ENCODE measurements at regions not wholly inside any gene's neighbourhood (a gene's known extent, or its start where the extent isn't known, plus 50 kb on each side); places are given as distances from the start of the nearest gene placed in this dataset.

DNA sequence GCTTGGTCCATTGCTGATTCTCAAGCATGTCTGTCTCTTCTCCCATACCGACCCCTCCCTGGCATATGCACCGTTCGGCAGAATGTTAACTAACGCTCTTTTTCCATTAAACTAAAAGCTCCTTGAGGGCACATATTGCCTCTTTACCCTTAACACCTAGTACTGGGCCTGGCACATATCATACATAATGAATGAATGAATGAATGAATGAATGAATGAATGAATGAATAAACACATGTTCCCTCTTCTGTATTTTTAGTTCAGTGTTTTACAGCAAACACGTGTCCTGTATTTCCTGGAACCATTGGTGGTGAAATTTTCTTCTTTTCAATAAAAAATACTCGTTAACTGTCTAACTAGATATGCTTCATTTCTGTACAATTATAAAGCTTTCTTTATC is 174.4 kb upstream of the DTNBP1 start:
- H4K8ac ChIP-seq (ENCODE audit: low read length) = no peak overlapping the region
- DNase-seq = no peak
- H3K27ac ChIP-seq (ENCODE audit: low read length, poor library complexity, severe bottlenecking) = no peak overlapping the region
- peaks cover 0 to 8% of the 10 kb centered on the region in 2 experiments for H3K27me3 ChIP-seq (ENCODE audit: control insufficient read depth in 1 of 2, insufficient read depth in 1 of 2, low read length in 2 of 2)
- no peaks in the 10 kb centered on the region for H3K9me3 ChIP-seq (ENCODE audit: control insufficient read depth, low read length)
- no peak overlapping the region for H3K9ac ChIP-seq (ENCODE audit: low read length)
- H3K23ac ChIP-seq (ENCODE audit: low read length in 2 of 2) = no peak overlapping the region
- WGBS = 90% methylated on average over 3 of the region's 6 CpGs
- H2BK15ac ChIP-seq (ENCODE audit: low read depth, poor library complexity, severe bottlenecking) = no peak overlapping the region
- no peak overlapping the region for H2BK12ac ChIP-seq (ENCODE audit: low read length in 2 of 2)
- H3K4me1 ChIP-seq (ENCODE audit: control insufficient read depth, insufficient read depth, low read depth, low read length) = no peaks in the 10 kb centered on the region
- no peak overlapping the region for H2AFZ ChIP-seq (ENCODE audit: low read depth, low read length)
- H3K14ac ChIP-seq (ENCODE audit: low read length in 2 of 2) = no peak overlapping the region
- H3K18ac ChIP-seq (ENCODE audit: low read depth in 1 of 2, low read length in 2 of 2) = no peak overlapping the region
- no peak overlapping the region for H4K91ac ChIP-seq (ENCODE audit: low read length)
- no peak overlapping the region for H3K4ac ChIP-seq (ENCODE audit: low read depth in 1 of 2, low read length in 2 of 2)
- no peak overlapping the region for H3K4me2 ChIP-seq (ENCODE audit: low read length, poor library complexity, severe bottlenecking)
- H2BK5ac ChIP-seq (ENCODE audit: low read depth, low read length, poor library complexity, severe bottlenecking) = no peak overlapping the region
- H3K36me3 ChIP-seq (ENCODE audit: control insufficient read depth in 1 of 2, insufficient read depth in 2 of 2, low read depth in 1 of 2, low read length in 2 of 2) = no peaks in the 10 kb centered on the region
- H3K4me3 ChIP-seq (ENCODE audit: insufficient read depth in 1 of 2, low read depth in 1 of 2, low read length in 2 of 2) = no peak overlapping the region
- no peak overlapping the region for H2AK5ac ChIP-seq (ENCODE audit: low read length, severe bottlenecking)
- no peak overlapping the region for H2BK120ac ChIP-seq (ENCODE audit: low read depth, low read length)
- H3K79me1 ChIP-seq (replicated peaks; ENCODE audit: low read length, poor library complexity, severe bottlenecking) = no peaks in the 10 kb centered on the region

GRCh38 chr6:15832841-15833240 is 170.0 kb upstream of the DTNBP1 start:
- no peak overlapping the region for H2AK5ac ChIP-seq (ENCODE audit: low read length, severe bottlenecking)
- no CpG with 5 or more reads among the region's 1 CpG for WGBS
- no peak overlapping the region for H3K27ac ChIP-seq (ENCODE audit: low read length, poor library complexity, severe bottlenecking)
- no peak overlapping the region for H2AFZ ChIP-seq (ENCODE audit: low read depth, low read length)
- no peak overlapping the region for H3K9ac ChIP-seq (ENCODE audit: low read length)
- no peaks in the 10 kb centered on the region for H3K4me1 ChIP-seq (ENCODE audit: control insufficient read depth, insufficient read depth, low read depth, low read length)
- H3K4ac ChIP-seq (ENCODE audit: low read depth in 1 of 2, low read length in 2 of 2) = no peak overlapping the region
- no peak overlapping the region for H2BK120ac ChIP-seq (ENCODE audit: low read depth, low read length)
- H2BK15ac ChIP-seq (ENCODE audit: low read depth, poor library complexity, severe bottlenecking) = no peak overlapping the region
- no peaks in the 10 kb centered on the region for H3K36me3 ChIP-seq (ENCODE audit: control insufficient read depth in 1 of 2, insufficient read depth in 2 of 2, low read depth in 1 of 2, low read length in 2 of 2)
- H3K14ac ChIP-seq (ENCODE audit: low read length in 2 of 2) = no peak overlapping the region
- H3K23ac ChIP-seq (ENCODE audit: low read length in 2 of 2) = no peak overlapping the region
- DNase-seq = no peak
- H3K4me2 ChIP-seq (ENCODE audit: low read length, poor library complexity, severe bottlenecking) = no peak overlapping the region
- no peak overlapping the region for H4K91ac ChIP-seq (ENCODE audit: low read length)
- H3K27me3 ChIP-seq (ENCODE audit: control insufficient read depth in 1 of 2, insufficient read depth in 1 of 2, low read length in 2 of 2) = peaks cover 0 to 8% of the 10 kb centered on the region in 2 experiments
- H3K79me1 ChIP-seq (replicated peaks; ENCODE audit: low read length, poor library complexity, severe bottlenecking) = no peaks in the 10 kb centered on the region
- no peak overlapping the region for H3K18ac ChIP-seq (ENCODE audit: low read depth in 1 of 2, low read length in 2 of 2)
- H4K8ac ChIP-seq (ENCODE audit: low read length) = no peak overlapping the region
- no peak overlapping the region for H2BK12ac ChIP-seq (ENCODE audit: low read length in 2 of 2)
- no peak overlapping the region for H2BK5ac ChIP-seq (ENCODE audit: low read depth, low read length, poor library complexity, severe bottlenecking)
- H3K9me3 ChIP-seq (ENCODE audit: control insufficient read depth, low read length) = no peaks in the 10 kb centered on the region
- H3K4me3 ChIP-seq (ENCODE audit: insufficient read depth in 1 of 2, low read depth in 1 of 2, low read length in 2 of 2) = no peak overlapping the region

DNA sequence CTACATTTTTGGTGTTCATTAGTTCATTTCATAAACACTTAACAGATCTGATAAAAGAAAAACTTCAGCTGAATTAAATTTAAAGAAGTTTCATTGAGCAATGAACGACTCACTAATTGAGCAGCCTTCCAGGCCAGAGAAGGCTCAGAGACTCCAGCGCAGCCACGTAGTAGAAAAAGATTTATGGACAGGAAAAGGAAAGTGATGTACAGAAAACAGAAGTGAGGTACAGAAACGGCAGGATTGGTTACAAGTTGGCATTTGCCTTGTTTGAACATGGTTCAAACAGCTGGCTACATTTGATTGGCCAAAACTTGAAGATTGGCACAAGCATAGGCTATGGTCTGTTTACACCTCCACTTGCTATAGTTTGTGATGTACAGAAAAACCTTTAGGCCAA is 166.3 kb upstream of the DTNBP1 start:
- Histone ChIP-seq H4K91ac (ENCODE audit: low read length) (no peak overlapping the region), H2BK12ac (ENCODE audit: low read length in 2 of 2) (no peak overlapping the region), H3K23ac (ENCODE audit: low read length in 2 of 2) (no peak overlapping the region), H2BK15ac (ENCODE audit: low read depth, poor library complexity, severe bottlenecking) (no peak overlapping the region), H2AFZ (ENCODE audit: low read depth, low read length) (no peak overlapping the region), H3K27ac (ENCODE audit: low read length, poor library complexity, severe bottlenecking) (no peak overlapping the region), H3K4me3 (ENCODE audit: insufficient read depth in 1 of 2, low read depth in 1 of 2, low read length in 2 of 2) (no peak overlapping the region), H2BK5ac (ENCODE audit: low read depth, low read length, poor library complexity, severe bottlenecking) (no peak overlapping the region), H4K8ac (ENCODE audit: low read length) (no peak overlapping the region), H3K14ac (ENCODE audit: low read length in 2 of 2) (no peak overlapping the region), H3K27me3 (ENCODE audit: control insufficient read depth in 1 of 2, insufficient read depth in 1 of 2, low read length in 2 of 2) (peaks cover 6 to 10% of the 10 kb centered on the region in 2 experiments), H3K18ac (ENCODE audit: low read depth in 1 of 2, low read length in 2 of 2) (no peak overlapping the region), H3K4me1 (ENCODE audit: control insufficient read depth, insufficient read depth, low read depth, low read length) (no peaks in the 10 kb centered on the region), H2AK5ac (ENCODE audit: low read length, severe bottlenecking) (no peak overlapping the region), H3K79me1 (replicated peaks; ENCODE audit: low read length, poor library complexity, severe bottlenecking) (no peaks in the 10 kb centered on the region), H3K4me2 (ENCODE audit: low read length, poor library complexity, severe bottlenecking) (no peak overlapping the region), H3K36me3 (ENCODE audit: control insufficient read depth in 1 of 2, insufficient read depth in 2 of 2, low read depth in 1 of 2, low read length in 2 of 2) (no peaks in the 10 kb centered on the region), H3K9me3 (ENCODE audit: control insufficient read depth, low read length) (no peaks in the 10 kb centered on the region), H3K9ac (ENCODE audit: low read length) (no peak overlapping the region), H3K4ac (ENCODE audit: low read depth in 1 of 2, low read length in 2 of 2) (no peak overlapping the region), H2BK120ac (ENCODE audit: low read depth, low read length) (no peak overlapping the region)
- DNase-seq = no peak
- WGBS = 75% methylated on average over 4 of the region's 4 CpGs

DNA sequence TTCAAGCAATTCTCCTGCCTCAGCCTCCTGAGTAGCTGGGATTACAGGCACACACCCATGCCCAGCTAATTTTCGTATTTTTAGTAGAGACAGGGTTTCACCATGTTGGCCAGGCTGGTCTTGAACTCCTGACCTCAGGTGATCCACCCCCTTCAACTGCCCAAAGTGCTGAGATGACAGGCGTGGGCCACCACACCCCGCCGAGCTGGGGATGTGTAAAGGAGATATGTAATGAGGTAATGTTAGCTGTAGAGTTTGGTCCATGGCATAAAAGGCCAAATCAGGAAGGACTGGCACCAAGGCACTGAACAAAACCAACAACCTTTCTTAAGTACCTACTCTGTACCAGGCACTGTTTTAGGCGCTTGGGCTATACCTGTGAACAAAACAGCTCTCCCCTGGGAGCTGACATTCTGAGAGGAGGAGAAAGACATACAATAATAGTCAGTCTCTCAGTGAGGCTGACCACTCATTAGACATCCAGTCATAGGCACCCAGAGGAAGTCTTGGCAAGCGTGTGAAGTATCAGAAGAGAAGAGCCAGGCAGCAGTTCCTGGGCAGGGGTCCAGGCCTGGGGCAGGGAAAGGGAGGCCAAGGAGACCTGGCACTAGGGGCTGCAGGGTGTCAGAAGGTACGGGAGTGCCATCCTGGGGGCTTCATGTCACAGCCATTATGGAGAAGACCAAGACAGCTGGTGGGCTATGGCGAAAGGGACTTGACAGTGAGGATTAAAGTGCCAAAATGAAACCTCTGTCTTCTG is 164.8 kb upstream of the DTNBP1 start:
- H2BK5ac ChIP-seq (ENCODE audit: low read depth, low read length, poor library complexity, severe bottlenecking) = no peak overlapping the region
- H3K18ac ChIP-seq (ENCODE audit: low read depth in 1 of 2, low read length in 2 of 2) = no peak overlapping the region
- no peak overlapping the region for H3K4ac ChIP-seq (ENCODE audit: low read depth in 1 of 2, low read length in 2 of 2)
- DNase-seq = no peak
- H3K4me1 ChIP-seq (ENCODE audit: control insufficient read depth, insufficient read depth, low read depth, low read length) = no peaks in the 10 kb centered on the region
- no peaks in the 10 kb centered on the region for H3K79me1 ChIP-seq (replicated peaks; ENCODE audit: low read length, poor library complexity, severe bottlenecking)
- no peak overlapping the region for H2BK15ac ChIP-seq (ENCODE audit: low read depth, poor library complexity, severe bottlenecking)
- H3K9ac ChIP-seq (ENCODE audit: low read length) = no peak overlapping the region
- no peak overlapping the region for H2AK5ac ChIP-seq (ENCODE audit: low read length, severe bottlenecking)
- 84% methylated on average over 6 of the region's 8 CpGs for WGBS
- H3K4me2 ChIP-seq (ENCODE audit: low read length, poor library complexity, severe bottlenecking) = no peak overlapping the region
- no peak overlapping the region for H2BK12ac ChIP-seq (ENCODE audit: low read length in 2 of 2)
- peaks cover 6 to 10% of the 10 kb centered on the region in 2 experiments for H3K27me3 ChIP-seq (ENCODE audit: control insufficient read depth in 1 of 2, insufficient read depth in 1 of 2, low read length in 2 of 2)
- H3K36me3 ChIP-seq (ENCODE audit: control insufficient read depth in 1 of 2, insufficient read depth in 2 of 2, low read depth in 1 of 2, low read length in 2 of 2) = no peaks in the 10 kb centered on the region
- no peak overlapping the region for H2AFZ ChIP-seq (ENCODE audit: low read depth, low read length)
- H3K14ac ChIP-seq (ENCODE audit: low read length in 2 of 2) = no peak overlapping the region
- no peak overlapping the region for H2BK120ac ChIP-seq (ENCODE audit: low read depth, low read length)
- H3K4me3 ChIP-seq (ENCODE audit: insufficient read depth in 1 of 2, low read depth in 1 of 2, low read length in 2 of 2) = no peak overlapping the region
- no peak overlapping the region for H3K27ac ChIP-seq (ENCODE audit: low read length, poor library complexity, severe bottlenecking)
- no peak overlapping the region for H3K23ac ChIP-seq (ENCODE audit: low read length in 2 of 2)
- no peak overlapping the region for H4K91ac ChIP-seq (ENCODE audit: low read length)
- no peaks in the 10 kb centered on the region for H3K9me3 ChIP-seq (ENCODE audit: control insufficient read depth, low read length)
- no peak overlapping the region for H4K8ac ChIP-seq (ENCODE audit: low read length)
